H1 (cell line): ENCODE measurements at regions not wholly inside any gene's neighbourhood (a gene's known extent, or its start where the extent isn't known, plus 50 kb on each side); places are given as distances from the start of the nearest gene placed in this dataset.

Experiments
- CTCF ChIA-PET: fragments of 300-600 bp; sonication (Branson Sonifier 250); formaldehyde crosslinking; loops from one replicate; lab custom pipeline; 2021; ENCODE audit not compliant: partially characterized antibody; lab: Charles Lee
- POLR2A ChIA-PET: fragments of 300-600 bp; sonication (Branson Sonifier 250); formaldehyde crosslinking; loops from one replicate; lab custom pipeline; 2021; ENCODE audit warnings: inconsistent platforms; ENCODE audit not compliant: partially characterized antibody; lab: Charles Lee
- DNase-seq, 2 experiments: peaks; one replicate each; pipeline versions ENCODE4 v3.0.0 to v3.0.0-alpha.2; 2010 to 2022; ENCODE audit warnings: low spot score in 2 of 2, low read depth in 1 of 2, mixed read lengths in 1 of 2
- FAIRE-seq: peaks from 2 replicates; lab custom pipeline; 2011; peaks lifted over from hg19 to GRCh38; lab: Jason Lieb, UNC
- H2AFZ ChIP-seq: 2 replicates; pipeline ENCODE4 v1.8.1; 2012; ENCODE audit warnings: low read length, inconsistent platforms
- H2AK5ac ChIP-seq: 2 replicates; pipeline ENCODE4 v1.6.1; 2013; ENCODE audit warnings: low read depth, low read length
- H2BK120ac ChIP-seq: replicated peaks from 2 replicates; pipeline ENCODE3; 2013; ENCODE audit warnings: low read depth, low read length, inconsistent platforms
- H2BK12ac ChIP-seq: 2 replicates; pipeline ENCODE4 v1.6.1; 2013; ENCODE audit warnings: low read depth, low read length
- H2BK15ac ChIP-seq: 2 replicates; pipeline ENCODE4 v1.6.1; 2013; ENCODE audit warnings: low read length
- H2BK20ac ChIP-seq: 2 replicates; pipeline ENCODE4 v1.6.1; 2013; ENCODE audit warnings: low read length
- H2BK5ac ChIP-seq: 2 replicates; pipeline ENCODE4 v1.6.1; 2013; ENCODE audit warnings: low read depth, low read length
- H3K14ac ChIP-seq: 2 replicates; pipeline ENCODE4 v1.6.1; 2013; ENCODE audit warnings: inconsistent platforms; ENCODE audit not compliant: insufficient read length
- H3K18ac ChIP-seq: 2 replicates; pipeline ENCODE4 v1.6.1; 2013; ENCODE audit warnings: low read length; ENCODE audit errors: extremely low read depth
- H3K23ac ChIP-seq: 2 replicates; pipeline ENCODE4 v1.6.1; 2013; ENCODE audit warnings: inconsistent platforms; ENCODE audit not compliant: insufficient read length
- H3K23me2 ChIP-seq: 2 replicates; pipeline ENCODE4 v1.6.1; 2013; ENCODE audit warnings: low read depth, low read length
- H3K27ac ChIP-seq: 2 replicates; pipeline ENCODE4 v1.6.1; 2011; ENCODE audit warnings: low read depth, low read length, inconsistent platforms
- H3K27me3 ChIP-seq, 4 experiments: replicated peaks in 1 of 4; 1 replicate in 1 of 4; 2 replicates in 3 of 4; pipeline versions ENCODE4 v1.6.1 to v1.8.1; 2011 to 2013; ENCODE audit warnings: low read length in 3 of 4, mild to moderate bottlenecking in 3 of 4, inconsistent platforms in 2 of 4, mixed read lengths in 2 of 4, moderate library complexity in 1 of 4; ENCODE audit not compliant: control insufficient read depth in 3 of 4, insufficient read depth in 3 of 4; ENCODE audit errors: extremely low read depth in 1 of 4
- H3K36me3 ChIP-seq, 4 experiments: 2 replicates each; pipeline versions ENCODE4 v1.6.1 to v1.8.1; 2011 to 2013; ENCODE audit warnings: mild to moderate bottlenecking in 4 of 4, low read length in 3 of 4, moderate library complexity in 2 of 4, control low read depth in 1 of 4, inconsistent platforms in 1 of 4; ENCODE audit not compliant: insufficient read depth in 4 of 4, control insufficient read depth in 2 of 4
- H3K4ac ChIP-seq: replicated peaks from 2 replicates; pipeline ENCODE3; 2013; ENCODE audit warnings: low read length, low read depth, mixed read lengths, inconsistent platforms; ENCODE audit not compliant: insufficient read length
- H3K4me1 ChIP-seq, 4 experiments: replicated peaks in 1 of 4; 1 replicate in 1 of 4; 2 replicates in 3 of 4; pipeline versions ENCODE4 v1.6.1 to v1.8.1; 2011 to 2013; ENCODE audit warnings: low read length in 3 of 4, inconsistent platforms in 2 of 4, mixed read lengths in 1 of 4; ENCODE audit not compliant: insufficient read depth in 4 of 4, control insufficient read depth in 3 of 4
- H3K4me2 ChIP-seq, 2 experiments: 2 replicates each; pipeline versions ENCODE4 v1.6.1 to v1.8.1; 2011 to 2013; ENCODE audit warnings: low read depth in 2 of 2, low read length in 2 of 2, control low read depth in 1 of 2, inconsistent platforms in 1 of 2, mild to moderate bottlenecking in 1 of 2; ENCODE audit not compliant: insufficient read depth in 1 of 2
- H3K4me3 ChIP-seq, 4 experiments: fragments of 200-600, 300-600 bp in 1 of 4; sonication (generic), shearing (Covaris generic), sonication (Bioruptor Twin) in 1 of 4; 2 replicates each; pipeline versions ENCODE4 v1.5.1 to v1.8.1; 2011 to 2016; ENCODE audit warnings: low read length in 4 of 4, low read depth in 3 of 4, control low read depth in 2 of 4, inconsistent platforms in 2 of 4, mild to moderate bottlenecking in 2 of 4, mixed read lengths in 1 of 4, moderate library complexity in 1 of 4; ENCODE audit not compliant: insufficient read depth in 2 of 4; ENCODE audit errors: extremely low read depth in 1 of 4
- H3K56ac ChIP-seq: replicated peaks from 2 replicates; pipeline ENCODE3; 2013; ENCODE audit warnings: low read depth, mild to moderate bottlenecking, mixed read lengths, low read length, inconsistent platforms; ENCODE audit not compliant: insufficient read length
- H3K79me1 ChIP-seq: 2 replicates; pipeline ENCODE4 v1.6.1; 2013; ENCODE audit warnings: low read depth, low read length, control low read depth
- H3K79me2 ChIP-seq, 2 experiments: 2 replicates each; pipeline versions ENCODE4 v1.6.1 to v1.8.1; 2012 to 2013; ENCODE audit warnings: low read length in 2 of 2, mild to moderate bottlenecking in 2 of 2, inconsistent platforms in 1 of 2; ENCODE audit not compliant: insufficient read depth in 2 of 2, control insufficient read depth in 1 of 2
- H3K9ac ChIP-seq, 4 experiments: replicated peaks in 1 of 4; 1 replicate in 1 of 4; 2 replicates in 3 of 4; pipeline versions ENCODE4 v1.6.1 to v1.8.1; 2011 to 2013; ENCODE audit warnings: low read depth in 3 of 4, low read length in 3 of 4, control low read depth in 2 of 4, mild to moderate bottlenecking in 2 of 4, moderate library complexity in 2 of 4, inconsistent platforms in 1 of 4; ENCODE audit errors: extremely low read depth in 1 of 4
- H3K9me3 ChIP-seq, 2 experiments: 2 replicates each; pipeline versions ENCODE4 v1.6.1 to v1.8.1; 2012 to 2013; ENCODE audit warnings: mild to moderate bottlenecking in 2 of 2, moderate library complexity in 2 of 2, control low read depth in 1 of 2, inconsistent platforms in 1 of 2, low read depth in 1 of 2, low read length in 1 of 2, mixed read lengths in 1 of 2; ENCODE audit not compliant: insufficient read depth in 2 of 2
- H4K20me1 ChIP-seq, 2 experiments: replicated peaks in 1 of 2; 2 replicates each; pipeline versions ENCODE3 to v1.8.1; 2011 to 2013; ENCODE audit warnings: inconsistent platforms in 2 of 2, low read length in 2 of 2, mild to moderate bottlenecking in 1 of 2; ENCODE audit not compliant: insufficient read depth in 2 of 2, control insufficient read depth in 1 of 2
- H4K5ac ChIP-seq: 2 replicates; pipeline ENCODE4 v1.6.1; 2013; ENCODE audit warnings: low read length, low read depth, mixed read lengths, inconsistent platforms; ENCODE audit not compliant: insufficient read length
- H4K8ac ChIP-seq: 2 replicates; pipeline ENCODE4 v1.8.0; 2013; ENCODE audit warnings: mild to moderate bottlenecking, moderate library complexity, low read length, inconsistent platforms; ENCODE audit not compliant: insufficient read depth; ENCODE audit errors: extremely low read depth
- H4K91ac ChIP-seq: replicated peaks from 2 replicates; pipeline ENCODE3; 2013; ENCODE audit warnings: low read length, mixed read lengths, inconsistent platforms; ENCODE audit not compliant: insufficient read length
- CBX8 ChIP-seq: fragments of 300-800, 300-1000 bp; sonication (generic); IDR thresholded peaks from 2 replicates; pipeline ENCODE4 v1.7.1; 2016; ENCODE audit warnings: low read depth, low read length, borderline replicate concordance
- CEBPB ChIP-seq: IDR thresholded peaks from 2 replicates; pipeline ENCODE4 v1.6.1; 2012; ENCODE audit warnings: low read depth, low read length
- FOSL1 ChIP-seq: IDR thresholded peaks from 2 replicates; pipeline ENCODE4 v1.6.1; 2011; ENCODE audit warnings: mild to moderate bottlenecking, low read depth, low read length, moderate library complexity; ENCODE audit not compliant: insufficient read depth
- KDM5A ChIP-seq: fragments of 200-600 bp; IDR thresholded peaks from 2 replicates; pipeline ENCODE4 v1.7.1; 2012; ENCODE audit warnings: mild to moderate bottlenecking, low read length, inconsistent platforms, mixed read lengths
- NANOG ChIP-seq: IDR thresholded peaks from 2 replicates; pipeline ENCODE4 v1.6.1; 2011; ENCODE audit warnings: low read length, low read depth, mild to moderate bottlenecking, inconsistent platforms; ENCODE audit not compliant: insufficient read depth, poor library complexity, severe bottlenecking
- POLR2AphosphoS5 ChIP-seq: IDR thresholded peaks from 2 replicates; pipeline ENCODE4 v1.6.1; 2011; ENCODE audit warnings: low read depth, low read length
- RFX5 ChIP-seq: IDR thresholded peaks from 2 replicates; pipeline ENCODE4 v1.6.1; 2011; ENCODE audit warnings: low read depth, low read length, improper control_type of control experiment, borderline replicate concordance
- RNF2 ChIP-seq: fragments of 200-900, 300-1000 bp; sonication (generic); IDR thresholded peaks from 2 replicates; pipeline ENCODE4 v1.7.1; 2016; ENCODE audit warnings: borderline replicate concordance, low read depth, mild to moderate bottlenecking, antibody characterized with exemption, low read length; ENCODE audit not compliant: poor library complexity, severe bottlenecking; ENCODE audit errors: missing control alignments
- SP2 ChIP-seq: IDR thresholded peaks from 2 replicates; pipeline ENCODE4 v1.6.1; 2012; ENCODE audit warnings: mild to moderate bottlenecking, low read length, inconsistent platforms
- SP4 ChIP-seq: IDR thresholded peaks from 2 replicates; pipeline ENCODE4 v1.6.1; 2012; ENCODE audit warnings: low read length, inconsistent platforms
- SRF ChIP-seq: IDR thresholded peaks from 2 replicates; pipeline ENCODE4 v1.6.1; 2011; ENCODE audit warnings: mild to moderate bottlenecking, low read depth, low read length, moderate library complexity
- SUZ12 ChIP-seq: fragments of 200-600 bp; sonication (generic); IDR thresholded peaks from 2 replicates; pipeline ENCODE4 v1.6.1; 2012; ENCODE audit warnings: mild to moderate bottlenecking, inconsistent platforms, low read length, moderate library complexity, mixed read lengths
- TEAD4 ChIP-seq: IDR thresholded peaks from 2 replicates; pipeline ENCODE4 v1.6.1; 2012; ENCODE audit warnings: low read depth, low read length, inconsistent platforms, mixed read lengths
- YY1 ChIP-seq: IDR thresholded peaks from 2 replicates; pipeline ENCODE4 v1.6.1; 2011; ENCODE audit warnings: low read depth, mild to moderate bottlenecking, low read length
- WGBS, 2 experiments: shearing (Covaris generic) in 1 of 2; methylation state at CpG; one replicate each; pipeline versions ENCODE4 v1.1.6 to v1.1.7; 2013 to 2015; ENCODE audit warnings: low lambda C conversion rate in 2 of 2, mixed read lengths in 2 of 2, inconsistent platforms in 1 of 2, low coverage in 1 of 2, missing lambda C conversion rate in 1 of 2; ENCODE audit not compliant: insufficient replicate concordance in 2 of 2, insufficient coverage in 1 of 2, insufficient read length in 1 of 2; ENCODE audit errors: extremely low coverage in 1 of 2, missing lambda C conversion rate in 1 of 2; 5-methylcytosine and 5-hydroxymethylcytosine counted together

DNA sequence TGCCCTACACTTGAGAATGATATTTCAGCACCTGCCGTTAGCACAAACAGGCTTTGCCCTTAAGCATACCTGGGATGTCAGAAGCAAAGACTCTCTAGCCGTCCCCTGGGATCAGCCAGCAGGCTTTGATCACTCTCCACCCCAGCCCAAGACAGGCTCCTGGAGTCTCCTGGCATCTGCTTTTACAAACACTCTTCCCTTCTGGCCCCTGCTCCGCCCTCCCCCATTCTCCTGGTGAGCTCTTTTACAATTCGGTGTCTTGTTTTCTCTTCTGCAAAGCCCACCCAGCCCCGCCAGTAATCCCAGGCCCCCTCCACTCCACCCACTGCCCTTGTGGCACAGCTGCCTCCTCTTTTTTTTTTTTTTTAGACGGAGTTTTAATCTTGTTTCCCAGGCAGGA is 50.4 kb downstream of the KATNIP start:
- 59% methylated on average over 5 of the region's 6 CpGs; no CpG with 5 or more reads in 1 of the 2 experiments for WGBS, 2 experiments
- no peak overlapping the region for H4K5ac ChIP-seq
- DNase-seq (peak in 1 of 2 experiments; percentile 51), FAIRE-seq (no peak)
- no peak overlapping the region for H3K14ac ChIP-seq
- CTCF ChIA-PET = no interaction called here
- H3K23me2 ChIP-seq = no peaks in the 10 kb centered on the region
- no peak overlapping the region for H2AK5ac ChIP-seq
- no peak overlapping the region for H2BK5ac ChIP-seq
- H3K18ac ChIP-seq = no peak overlapping the region
- H3K9ac ChIP-seq = no peak overlapping the region
- H3K79me1 ChIP-seq = no peaks in the 10 kb centered on the region
- no peak overlapping the region for H2BK120ac ChIP-seq
- TF ChIP-seq NANOG (no peak), SRF (no peak), KDM5A (no peak), CBX8 (no peak), SP4 (no peak), SUZ12 (no peak), TEAD4 (no peak), RFX5 (no peak), YY1 (no peak), FOSL1 (no peak), CEBPB (no peak), RNF2 (no peak), SP2 (no peak), POLR2AphosphoS5 (no peak)
- 0 out of 2 replicates have a peak overlapping the region, but pooled peaks have one; percentile 65 for H2BK12ac ChIP-seq
- H3K4me2 ChIP-seq = peak overlapping the region in 1 of 2 experiments; percentile 12; a peak in 2 of 4 replicates
- no peaks in the 10 kb centered on the region for H3K36me3 ChIP-seq
- no peak overlapping the region for H3K27ac ChIP-seq
- H3K4me3 ChIP-seq = no peak overlapping the region
- no peak overlapping the region for H2BK15ac ChIP-seq
- no peaks in the 10 kb centered on the region for H4K20me1 ChIP-seq
- H3K79me2 ChIP-seq = no peaks in the 10 kb centered on the region
- H4K91ac ChIP-seq = no peak overlapping the region
- H3K9me3 ChIP-seq = no peaks in the 10 kb centered on the region
- no peak overlapping the region for H2AFZ ChIP-seq
- H3K27me3 ChIP-seq = no peaks in the 10 kb centered on the region
- POLR2A ChIA-PET = interaction anchor here (0.5 kb wide), 1 partner anchor 69 kb away, joined by 3 read pairs; no protein-coding TSS in a partner anchor
- no peak overlapping the region for H3K4ac ChIP-seq
- H3K4me1 ChIP-seq = peaks cover 0 to 21% (median 8%) of the 10 kb centered on the region in 4 experiments; a peak in 6 of 7 replicates
- no peak overlapping the region for H2BK20ac ChIP-seq
- no peak overlapping the region for H4K8ac ChIP-seq
- H3K56ac ChIP-seq = no peak overlapping the region
- no peak overlapping the region for H3K23ac ChIP-seq
